ENCODE measurements at regions not wholly inside any gene's neighbourhood (a gene's known extent, or its start where the extent isn't known, plus 50 kb on each side); places are given as distances from the start of the nearest gene placed in this dataset.
"Not testable (repeated sequence)": the region's sequence is repeated elsewhere in the genome, so short reads cannot be mapped to it uniquely, and the experiment has no call there.

- TF ChIP-seq CTCF (IDR thresholded peaks at IDR 0.05; ENCODE audit: partially characterized antibody, unreplicated experiment): no peak
- peaks cover 8% of the 10 kb centered on the region for H3K36me3 Mint-ChIP-seq (ENCODE audit: unreplicated experiment)
- peaks cover 38% of the 10 kb centered on the region for H3K9me3 Mint-ChIP-seq (ENCODE audit: unreplicated experiment)
- H3K27me3 Mint-ChIP-seq (ENCODE audit: unreplicated experiment): peaks cover 8% of the 10 kb centered on the region
- no peak overlapping the region for H3K27ac Mint-ChIP-seq (ENCODE audit: unreplicated experiment)
- no peak for DNase-seq
- no peaks in the 10 kb centered on the region for H3K4me1 Mint-ChIP-seq (ENCODE audit: low read depth, unreplicated experiment)
- no peak overlapping the region for H3K4me3 Mint-ChIP-seq (ENCODE audit: unreplicated experiment)
Observed at GRCh38 chr9:40927260-40927631, 201.2 kb downstream of the FOXD4L6 start.

- Mint-ChIP-seq H3K27me3 (ENCODE audit: unreplicated experiment) (peaks cover 9% of the 10 kb centered on the region), H3K9me3 (ENCODE audit: unreplicated experiment) (peaks cover 35% of the 10 kb centered on the region), H3K4me3 (ENCODE audit: unreplicated experiment) (no peak overlapping the region), H3K4me1 (ENCODE audit: low read depth, unreplicated experiment) (no peaks in the 10 kb centered on the region), H3K27ac (ENCODE audit: unreplicated experiment) (no peak overlapping the region), H3K36me3 (ENCODE audit: unreplicated experiment) (peaks cover 8% of the 10 kb centered on the region)
- DNase-seq: no peak
- no peak for TF ChIP-seq CTCF (IDR thresholded peaks at IDR 0.05; ENCODE audit: partially characterized antibody, unreplicated experiment)
Observed at GRCh38 chr9:40926404-40927259, 201.8 kb downstream of the FOXD4L6 start.

GRCh38 chr9:40925149-40925548 lies 203.3 kb downstream of the FOXD4L6 start:
- DNase-seq: no peak
- Mint-ChIP-seq H3K27ac (ENCODE audit: unreplicated experiment) (no peak overlapping the region), H3K36me3 (ENCODE audit: unreplicated experiment) (peaks cover 8% of the 10 kb centered on the region), H3K4me1 (ENCODE audit: low read depth, unreplicated experiment) (no peaks in the 10 kb centered on the region), H3K4me3 (ENCODE audit: unreplicated experiment) (no peak overlapping the region), H3K9me3 (ENCODE audit: unreplicated experiment) (peaks cover 34% of the 10 kb centered on the region), H3K27me3 (ENCODE audit: unreplicated experiment) (peaks cover 9% of the 10 kb centered on the region)
- TF ChIP-seq CTCF (IDR thresholded peaks at IDR 0.05; ENCODE audit: partially characterized antibody, unreplicated experiment): no peak

- H3K36me3 Mint-ChIP-seq (ENCODE audit: unreplicated experiment); H3K4me1 Mint-ChIP-seq (ENCODE audit: low read depth, unreplicated experiment); H3K27ac Mint-ChIP-seq (ENCODE audit: unreplicated experiment); DNase-seq; H3K4me3 Mint-ChIP-seq (ENCODE audit: unreplicated experiment): not testable (repeated sequence)
- peaks cover 29% of the 10 kb centered on the region for H3K9me3 Mint-ChIP-seq (ENCODE audit: unreplicated experiment)
- peaks cover 15% of the 10 kb centered on the region for H3K27me3 Mint-ChIP-seq (ENCODE audit: unreplicated experiment)
Observed at GRCh38 chr9:40916399-40916783, 212.1 kb downstream of the FOXD4L6 start.

- not testable (repeated sequence) for DNase-seq; H3K4me1 Mint-ChIP-seq (ENCODE audit: low read depth, unreplicated experiment); H3K36me3 Mint-ChIP-seq (ENCODE audit: unreplicated experiment); H3K4me3 Mint-ChIP-seq (ENCODE audit: unreplicated experiment); H3K27ac Mint-ChIP-seq (ENCODE audit: unreplicated experiment)
- H3K9me3 Mint-ChIP-seq (ENCODE audit: unreplicated experiment): peaks cover 34% of the 10 kb centered on the region
- peaks cover 16% of the 10 kb centered on the region for H3K27me3 Mint-ChIP-seq (ENCODE audit: unreplicated experiment)
Observed at GRCh38 chr9:40915660-40916398, 212.7 kb downstream of the FOXD4L6 start.
